Nephron progenitor cell (in vitro differentiated cells): ENCODE measurements at regions not wholly inside any gene's neighbourhood (a gene's known extent, or its start where the extent isn't known, plus 50 kb on each side); places are given as distances from the start of the nearest gene placed in this dataset.
A peak's percentile ranks its signal among the peaks of the same experiment; 100 is the strongest.

Experiments
- DNase-seq: peaks from one replicate; pipeline ENCODE4 v3.0.0; 2021
- H3K27ac Mint-ChIP-seq: 2 replicates; pipeline ENCODE4 v1.8.0; 2021; ENCODE audit warnings: mild to moderate bottlenecking, moderate library complexity, mixed read lengths
- H3K27me3 Mint-ChIP-seq: 2 replicates; pipeline ENCODE4 v1.8.0; 2021; ENCODE audit warnings: mild to moderate bottlenecking, low read depth, mixed read lengths; ENCODE audit not compliant: poor library complexity
- H3K36me3 Mint-ChIP-seq: 2 replicates; pipeline ENCODE4 v1.8.0; 2021; ENCODE audit warnings: low read depth, mixed read lengths
- H3K4me1 Mint-ChIP-seq: 2 replicates; pipeline ENCODE4 v1.8.0; 2021; ENCODE audit warnings: mixed read lengths
- H3K4me3 Mint-ChIP-seq: 2 replicates; pipeline ENCODE4 v1.8.0; 2021; ENCODE audit warnings: mild to moderate bottlenecking, moderate library complexity, mixed read lengths
- H3K9me3 Mint-ChIP-seq: 2 replicates; pipeline ENCODE4 v1.8.0; 2021; ENCODE audit warnings: mild to moderate bottlenecking, moderate library complexity, mixed read lengths
- CTCF ChIP-seq: fragments of 200-600 bp; sonication (generic); IDR thresholded peaks from 2 replicates; pipeline ENCODE4 v1.5.0; 2021; ENCODE audit warnings: antibody characterized with exemption

- DNase-seq: no peak
- Mint-ChIP-seq H3K27ac (peak overlapping the region; percentile 87), H3K36me3 (peaks cover 28% of the 10 kb centered on the region), H3K9me3 (peaks cover 33% of the 10 kb centered on the region), H3K4me1 (peaks cover 36% of the 10 kb centered on the region), H3K27me3 (peaks cover 5% of the 10 kb centered on the region), H3K4me3 (no peak overlapping the region)
- TF ChIP-seq CTCF: no peak
These were observed 204.2 kb upstream of the CD180 start for GRCh38 chr5:67400752-67401151.

GRCh38 chr5:67395790-67396418 lies 199.3 kb upstream of the CD180 start:
- Mint-ChIP-seq H3K27ac (no peak overlapping the region), H3K4me1 (peaks cover 39% of the 10 kb centered on the region), H3K9me3 (peaks cover 31% of the 10 kb centered on the region), H3K27me3 (peaks cover 3% of the 10 kb centered on the region), H3K4me3 (no peak overlapping the region), H3K36me3 (peaks cover 31% of the 10 kb centered on the region)
- no peak for DNase-seq
- no peak for TF ChIP-seq CTCF

- Mint-ChIP-seq H3K4me3 (no peak overlapping the region), H3K9me3 (peaks cover 14% of the 10 kb centered on the region), H3K4me1 (peaks cover 29% of the 10 kb centered on the region), H3K27me3 (no peaks in the 10 kb centered on the region), H3K27ac (no peak overlapping the region), H3K36me3 (peaks cover 10% of the 10 kb centered on the region)
- DNase-seq: no peak
- no peak for TF ChIP-seq CTCF
These were observed 196.6 kb upstream of the CD180 start for GRCh38 chr5:67393211-67393610.

GRCh38 chr5:67390935-67391334 lies 194.3 kb upstream of the CD180 start:
- Mint-ChIP-seq H3K4me1 (peaks cover 8% of the 10 kb centered on the region), H3K4me3 (no peak overlapping the region), H3K36me3 (peaks cover 4% of the 10 kb centered on the region), H3K27ac (no peak overlapping the region), H3K9me3 (peaks cover 5% of the 10 kb centered on the region), H3K27me3 (no peaks in the 10 kb centered on the region)
- DNase-seq: no peak
- TF ChIP-seq CTCF: no peak

- Mint-ChIP-seq H3K4me1 (peaks cover 5% of the 10 kb centered on the region), H3K27me3 (peaks cover 4% of the 10 kb centered on the region), H3K36me3 (no peaks in the 10 kb centered on the region), H3K27ac (no peak overlapping the region), H3K9me3 (no peaks in the 10 kb centered on the region), H3K4me3 (no peak overlapping the region)
- DNase-seq: no peak
- TF ChIP-seq CTCF: no peak
These were observed 186.9 kb upstream of the CD180 start for GRCh38 chr5:67383451-67383850.

- Mint-ChIP-seq H3K9me3 (peaks cover 5% of the 10 kb centered on the region), H3K36me3 (peaks cover 5% of the 10 kb centered on the region), H3K27me3 (peaks cover 6% of the 10 kb centered on the region), H3K27ac (no peak overlapping the region), H3K4me3 (no peak overlapping the region), H3K4me1 (peaks cover 24% of the 10 kb centered on the region)
- no peak for TF ChIP-seq CTCF
- DNase-seq: no peak
These were observed 184.8 kb upstream of the CD180 start for GRCh38 chr5:67381236-67381880.
